Nephron progenitor cell (in vitro differentiated cells): ENCODE measurements at regions not wholly inside any gene's neighbourhood (a gene's known extent, or its start where the extent isn't known, plus 50 kb on each side); places are given as distances from the start of the nearest gene placed in this dataset.

Experiments used
- DNase-seq: peaks from one replicate; pipeline ENCODE4 v3.0.0; 2021
- H3K27ac Mint-ChIP-seq: 2 replicates; pipeline ENCODE4 v1.8.0; 2021; ENCODE audit warnings: mild to moderate bottlenecking, moderate library complexity, mixed read lengths
- H3K27me3 Mint-ChIP-seq: 2 replicates; pipeline ENCODE4 v1.8.0; 2021; ENCODE audit warnings: mild to moderate bottlenecking, low read depth, mixed read lengths; ENCODE audit not compliant: poor library complexity
- H3K36me3 Mint-ChIP-seq: 2 replicates; pipeline ENCODE4 v1.8.0; 2021; ENCODE audit warnings: low read depth, mixed read lengths
- H3K4me1 Mint-ChIP-seq: 2 replicates; pipeline ENCODE4 v1.8.0; 2021; ENCODE audit warnings: mixed read lengths
- H3K4me3 Mint-ChIP-seq: 2 replicates; pipeline ENCODE4 v1.8.0; 2021; ENCODE audit warnings: mild to moderate bottlenecking, moderate library complexity, mixed read lengths
- H3K9me3 Mint-ChIP-seq: 2 replicates; pipeline ENCODE4 v1.8.0; 2021; ENCODE audit warnings: mild to moderate bottlenecking, moderate library complexity, mixed read lengths
- CTCF ChIP-seq: fragments of 200-600 bp; sonication (generic); IDR thresholded peaks from 2 replicates; pipeline ENCODE4 v1.5.0; 2021; ENCODE audit warnings: antibody characterized with exemption

DNA sequence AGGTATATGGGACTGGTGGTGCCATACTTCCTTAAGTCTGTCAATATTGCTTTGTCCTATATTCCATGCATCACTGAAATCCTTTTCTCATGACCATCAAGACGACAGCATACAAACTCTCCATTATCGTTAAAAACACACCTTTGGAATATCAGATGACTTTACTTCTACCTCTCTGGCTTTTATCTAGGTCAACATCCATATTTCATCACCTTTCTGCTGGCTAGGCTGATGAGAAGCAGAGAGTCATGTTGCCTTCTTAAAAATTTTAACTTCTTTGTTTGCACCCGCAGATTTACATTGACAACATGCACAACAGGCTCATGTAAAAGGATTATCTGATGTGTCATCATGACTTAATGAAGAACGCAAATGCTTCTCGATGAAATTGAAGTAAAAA is 771.4 kb downstream of the OLFM4 start:
- TF ChIP-seq CTCF, result no peak
- Mint-ChIP-seq H3K9me3 (no peaks in the 10 kb centered on the region), H3K4me3 (no peak overlapping the region), H3K27ac (no peak overlapping the region), H3K36me3 (no peaks in the 10 kb centered on the region), H3K4me1 (no peaks in the 10 kb centered on the region), H3K27me3 (no peaks in the 10 kb centered on the region)
- DNase-seq, result no peak

GRCh38 chr13:53807251-53807834 is 778.7 kb downstream of the OLFM4 start:
- H3K36me3 Mint-ChIP-seq, result no peaks in the 10 kb centered on the region
- H3K4me3 Mint-ChIP-seq, result no peak overlapping the region
- H3K4me1 Mint-ChIP-seq, result no peaks in the 10 kb centered on the region
- TF ChIP-seq CTCF, result no peak
- DNase-seq, result no peak
- no peak overlapping the region for H3K27ac Mint-ChIP-seq
- H3K27me3 Mint-ChIP-seq, result no peaks in the 10 kb centered on the region
- no peaks in the 10 kb centered on the region for H3K9me3 Mint-ChIP-seq

DNA sequence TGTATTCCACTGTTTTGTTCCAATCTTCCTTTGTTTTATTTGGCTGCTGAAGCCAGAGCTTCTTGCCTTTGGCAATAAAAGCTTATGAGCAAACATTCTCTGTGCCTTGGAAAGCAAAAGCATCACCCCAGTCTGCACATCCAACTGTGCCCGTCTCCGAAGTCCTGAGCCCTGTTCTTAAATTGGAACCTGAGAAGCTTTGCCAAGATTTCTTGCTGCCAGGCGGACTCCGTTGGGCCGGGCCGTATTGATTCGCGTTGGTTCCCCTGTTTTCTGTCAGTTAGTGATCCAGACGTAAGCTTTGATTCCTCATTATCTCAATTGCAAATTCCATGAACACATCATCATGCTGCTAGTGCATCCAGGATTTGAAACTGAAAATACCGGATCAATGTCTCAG is 793.0 kb downstream of the OLFM4 start:
- no peak for TF ChIP-seq CTCF
- Mint-ChIP-seq H3K27me3 (no peaks in the 10 kb centered on the region), H3K4me1 (no peaks in the 10 kb centered on the region), H3K4me3 (no peak overlapping the region), H3K36me3 (no peaks in the 10 kb centered on the region), H3K27ac (no peak overlapping the region), H3K9me3 (no peaks in the 10 kb centered on the region)
- DNase-seq, result no peak

DNA sequence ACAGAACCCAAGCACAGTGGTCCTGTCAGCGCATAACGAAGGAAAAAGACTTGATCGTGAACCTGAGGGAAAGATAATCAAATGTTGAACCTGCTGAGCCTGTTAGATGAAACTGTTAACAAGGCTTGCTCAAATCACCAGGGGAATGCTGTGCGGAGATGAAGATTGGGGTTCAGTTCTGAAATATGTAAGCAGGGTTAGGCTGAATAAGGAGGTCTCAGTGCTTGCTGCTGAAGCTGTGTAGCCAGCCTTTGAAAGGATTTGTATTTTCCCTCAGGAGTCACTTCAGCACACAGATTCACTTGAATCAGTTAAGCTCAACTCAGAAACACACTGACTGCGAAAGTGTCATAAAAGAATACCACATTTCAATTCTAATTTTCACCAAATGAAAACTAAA is 793.5 kb downstream of the OLFM4 start:
- H3K4me3 Mint-ChIP-seq, result no peak overlapping the region
- TF ChIP-seq CTCF, result no peak

DNA sequence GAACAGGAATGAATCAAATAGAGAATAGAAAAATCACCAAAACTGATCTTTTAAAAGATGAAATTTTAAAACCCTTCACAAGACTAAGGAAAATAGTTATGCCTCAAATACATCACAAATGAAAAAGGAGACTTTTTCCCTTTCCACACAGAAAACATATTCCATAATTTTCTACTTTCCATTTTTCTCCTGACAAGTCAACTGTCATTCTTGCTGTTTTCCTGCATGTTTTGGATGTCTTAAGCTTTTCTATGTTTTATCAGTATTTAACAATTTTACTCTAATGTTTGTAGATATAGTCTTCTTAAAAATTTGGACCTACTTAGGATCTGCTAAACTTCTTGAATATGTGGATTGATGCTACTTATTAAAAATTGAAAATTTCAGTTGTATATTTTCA is 810.8 kb downstream of the OLFM4 start:
- peaks cover 14% of the 10 kb centered on the region for H3K9me3 Mint-ChIP-seq
- H3K4me1 Mint-ChIP-seq, result no peaks in the 10 kb centered on the region
- no peak overlapping the region for H3K27ac Mint-ChIP-seq
- peaks cover 6% of the 10 kb centered on the region for H3K36me3 Mint-ChIP-seq
- no peak for DNase-seq
- TF ChIP-seq CTCF, result no peak
- H3K27me3 Mint-ChIP-seq, result no peaks in the 10 kb centered on the region
- H3K4me3 Mint-ChIP-seq, result no peak overlapping the region

More for the DNA sequence above, 793.5 kb downstream of the OLFM4 start:
- Mint-ChIP-seq H3K27me3 (no peaks in the 10 kb centered on the region), H3K9me3 (no peaks in the 10 kb centered on the region), H3K27ac (no peak overlapping the region), H3K36me3 (no peaks in the 10 kb centered on the region), H3K4me1 (no peaks in the 10 kb centered on the region)
- DNase-seq, result no peak

- Mint-ChIP-seq H3K4me3 (no peak overlapping the region), H3K27me3 (no peaks in the 10 kb centered on the region), H3K4me1 (peaks cover 11% of the 10 kb centered on the region), H3K36me3 (no peaks in the 10 kb centered on the region), H3K9me3 (peaks cover 4% of the 10 kb centered on the region), H3K27ac (no peak overlapping the region)
- TF ChIP-seq CTCF, result no peak
- no peak for DNase-seq
These were observed 816.0 kb downstream of the OLFM4 start for GRCh38 chr13:53844473-53845146.
